ENCODE measurements at regions not wholly inside any gene's neighbourhood (a gene's known extent, or its start where the extent isn't known, plus 50 kb on each side); places are given as distances from the start of the nearest gene placed in this dataset.
"Not testable (repeated sequence)": the region's sequence is repeated elsewhere in the genome, so short reads cannot be mapped to it uniquely, and the experiment has no call there.

- intact Hi-C loops (cut with DNase I): no loop called here
- no peak for DNase-seq (ENCODE audit: missing footprints)
- no peak for ATAC-seq
Observed at GRCh38 chr7:46288010-46288409, 366.9 kb upstream of the IGFBP3 start.

- intact Hi-C loops (cut with DNase I): no loop called here
- DNase-seq (ENCODE audit: missing footprints) (no peak), ATAC-seq (peak; percentile 77)
Observed at GRCh38 chr7:46286957-46287356, 365.9 kb upstream of the IGFBP3 start.

- intact Hi-C loops (cut with DNase I): no loop called here
- ATAC-seq: no peak
- no peak for DNase-seq (ENCODE audit: missing footprints)
Observed at GRCh38 chr7:46286356-46286755, 365.3 kb upstream of the IGFBP3 start.

GRCh38 chr7:46285878-46286277 lies 364.8 kb upstream of the IGFBP3 start:
- no peak for DNase-seq (ENCODE audit: missing footprints)
- intact Hi-C loops (cut with DNase I): no loop called here
- ATAC-seq: no peak

GRCh38 chr7:46283852-46284251 lies 362.8 kb upstream of the IGFBP3 start:
- DNase-seq (ENCODE audit: missing footprints): peak; percentile 46

GRCh38 chr7:46282155-46282554 lies 361.1 kb upstream of the IGFBP3 start:
- no peak for ATAC-seq

More at GRCh38 chr7:46283852-46284251, 362.8 kb upstream of the IGFBP3 start:
- peak; percentile 78 for ATAC-seq
- intact Hi-C loops (cut with DNase I): no loop called here

GRCh38 chr7:46281071-46281470 lies 360.0 kb upstream of the IGFBP3 start:
- intact Hi-C loops (cut with DNase I): no loop called here
- ATAC-seq (no peak), DNase-seq (ENCODE audit: missing footprints) (no peak)

More at GRCh38 chr7:46282155-46282554, 361.1 kb upstream of the IGFBP3 start:
- intact Hi-C loops (cut with DNase I): no loop called here
- no peak for DNase-seq (ENCODE audit: missing footprints)

- intact Hi-C loops (cut with DNase I): no loop called here
- no peak for DNase-seq (ENCODE audit: missing footprints)
- ATAC-seq: no peak
Observed at GRCh38 chr7:46279290-46279689, 358.2 kb upstream of the IGFBP3 start.

GRCh38 chr7:46264646-46265045 lies 343.6 kb upstream of the IGFBP3 start:
- no peak for DNase-seq (ENCODE audit: missing footprints)
- intact Hi-C loops (cut with DNase I): no loop called here
- no peak for ATAC-seq

- intact Hi-C loops (cut with DNase I); ATAC-seq; DNase-seq (ENCODE audit: missing footprints): not testable (repeated sequence)
Observed at GRCh38 chr7:46261638-46262037, 340.6 kb upstream of the IGFBP3 start.

- DNase-seq (ENCODE audit: missing footprints): no peak
- intact Hi-C loops (cut with DNase I): no loop called here
- no peak for ATAC-seq
Observed at GRCh38 chr7:46259947-46260346, 338.9 kb upstream of the IGFBP3 start.

GRCh38 chr7:46257761-46258448 lies 336.8 kb upstream of the IGFBP3 start:
- intact Hi-C loops (cut with DNase I): no loop called here

GRCh38 chr7:46256870-46257661 lies 336.0 kb upstream of the IGFBP3 start:
- ATAC-seq (no peak), DNase-seq (ENCODE audit: missing footprints) (no peak)
- intact Hi-C loops (cut with DNase I): no loop called here

More at GRCh38 chr7:46257761-46258448, 336.8 kb upstream of the IGFBP3 start:
- no peak for ATAC-seq
- no peak for DNase-seq (ENCODE audit: missing footprints)

GRCh38 chr7:46253520-46253919 lies 332.4 kb upstream of the IGFBP3 start:
- intact Hi-C loops (cut with DNase I): no loop called here
- ATAC-seq: no peak

GRCh38 chr7:46247664-46248063 lies 326.6 kb upstream of the IGFBP3 start:
- DNase-seq (ENCODE audit: missing footprints): no peak
- intact Hi-C loops (cut with DNase I): no loop called here
- no peak for ATAC-seq

More at GRCh38 chr7:46253520-46253919, 332.4 kb upstream of the IGFBP3 start:
- DNase-seq (ENCODE audit: missing footprints): no peak

GRCh38 chr7:46245586-46246111 lies 324.6 kb upstream of the IGFBP3 start:
- intact Hi-C loops (cut with DNase I): no loop called here
- ATAC-seq: no peak

GRCh38 chr7:46244757-46245156 lies 323.7 kb upstream of the IGFBP3 start:
- no peak for ATAC-seq
- intact Hi-C loops (cut with DNase I): no loop called here

More at GRCh38 chr7:46245586-46246111, 324.6 kb upstream of the IGFBP3 start:
- no peak for DNase-seq (ENCODE audit: missing footprints)

GRCh38 chr7:46243406-46243805 lies 322.3 kb upstream of the IGFBP3 start:
- intact Hi-C loops (cut with DNase I): no loop called here
- DNase-seq (ENCODE audit: missing footprints): no peak
- no peak for ATAC-seq

More at GRCh38 chr7:46244757-46245156, 323.7 kb upstream of the IGFBP3 start:
- no peak for DNase-seq (ENCODE audit: missing footprints)

- no peak for ATAC-seq
Observed at GRCh38 chr7:46239846-46240245, 318.8 kb upstream of the IGFBP3 start.

GRCh38 chr7:46237466-46237865 lies 316.4 kb upstream of the IGFBP3 start:
- DNase-seq (ENCODE audit: missing footprints) (no peak), ATAC-seq (no peak)
- intact Hi-C loops (cut with DNase I): no loop called here

More at GRCh38 chr7:46239846-46240245, 318.8 kb upstream of the IGFBP3 start:
- intact Hi-C loops (cut with DNase I): no loop called here
- DNase-seq (ENCODE audit: missing footprints): no peak
